ENCODE measurements at regions not wholly inside any gene's neighbourhood (a gene's known extent, or its start where the extent isn't known, plus 50 kb on each side); places are given as distances from the start of the nearest gene placed in this dataset.
"Not testable (repeated sequence)": the region's sequence is repeated elsewhere in the genome, so short reads cannot be mapped to it uniquely, and the experiment has no call there.

GRCh38 chr10:28391283-28391682 is 88.4 kb upstream of the MPP7 start:
- DNase-seq (ENCODE audit: low read depth), result no peak

GRCh38 chr10:28393956-28394568 is 91.2 kb upstream of the MPP7 start:
- peak; percentile 38 for DNase-seq (ENCODE audit: low read depth)

- DNase-seq (ENCODE audit: low read depth), result peak; percentile 12
Measured at GRCh38 chr10:28396331-28396730, 93.5 kb upstream of the MPP7 start.

- no peak for DNase-seq (ENCODE audit: low read depth)
Measured at GRCh38 chr10:28397229-28397628, 94.4 kb upstream of the MPP7 start.

- no peak for DNase-seq (ENCODE audit: low read depth)
Measured at GRCh38 chr10:28400176-28400575, 97.3 kb upstream of the MPP7 start.

- DNase-seq (ENCODE audit: low read depth), result no peak
Measured at GRCh38 chr10:28400681-28401080, 97.8 kb upstream of the MPP7 start.

GRCh38 chr10:28402611-28403073 is 99.8 kb upstream of the MPP7 start:
- DNase-seq (ENCODE audit: low read depth), result not testable (repeated sequence)

- DNase-seq (ENCODE audit: low read depth), result no peak
Measured at GRCh38 chr10:28403090-28403489, 100.2 kb upstream of the MPP7 start.

- no peak for DNase-seq (ENCODE audit: low read depth)
Measured at GRCh38 chr10:28408237-28408777, 105.4 kb upstream of the MPP7 start.

GRCh38 chr10:28410420-28411135 is 107.7 kb upstream of the MPP7 start:
- DNase-seq (ENCODE audit: low read depth), result no peak

GRCh38 chr10:28411136-28411460 is 108.2 kb upstream of the MPP7 start:
- DNase-seq (ENCODE audit: low read depth), result no peak

GRCh38 chr10:28411648-28412047 is 108.8 kb upstream of the MPP7 start:
- no peak for DNase-seq (ENCODE audit: low read depth)

- DNase-seq (ENCODE audit: low read depth), result no peak
Measured at GRCh38 chr10:28418069-28418468, 114.8 kb upstream of the WAC start.

- no peak for DNase-seq (ENCODE audit: low read depth)
Measured at GRCh38 chr10:28425422-28425821, 107.5 kb upstream of the WAC start.

GRCh38 chr10:28426392-28427159 is 106.3 kb upstream of the WAC start:
- DNase-seq (ENCODE audit: low read depth), result no peak

GRCh38 chr10:28427376-28427775 is 105.5 kb upstream of the WAC start:
- no peak for DNase-seq (ENCODE audit: low read depth)

- DNase-seq (ENCODE audit: low read depth), result no peak
Measured at GRCh38 chr10:28429045-28429444, 103.9 kb upstream of the WAC start.

- no peak for DNase-seq (ENCODE audit: low read depth)
Measured at GRCh38 chr10:28429573-28430216, 103.2 kb upstream of the WAC start.

GRCh38 chr10:28431139-28431538 is 101.8 kb upstream of the WAC start:
- no peak for DNase-seq (ENCODE audit: low read depth)

GRCh38 chr10:28432210-28432676 is 100.7 kb upstream of the WAC start:
- peak; percentile 40 for DNase-seq (ENCODE audit: low read depth)

- DNase-seq (ENCODE audit: low read depth), result no peak
Measured at GRCh38 chr10:28434063-28434462, 98.9 kb upstream of the WAC start.

- no peak for DNase-seq (ENCODE audit: low read depth)
Measured at GRCh38 chr10:28442403-28442802, 90.5 kb upstream of the WAC start.
